Fibroblast of upper back skin (primary cell): ENCODE measurements at regions not wholly inside any gene's neighbourhood (a gene's known extent, or its start where the extent isn't known, plus 50 kb on each side); places are given as distances from the start of the nearest gene placed in this dataset.
"Not testable (repeated sequence)": the region's sequence is repeated elsewhere in the genome, so short reads cannot be mapped to it uniquely, and the experiment has no call there.

Experiments used
- DNase-seq: peaks from one replicate; pipeline ENCODE4 v3.0.0-alpha.2; 2013

- DNase-seq, result no peak
Observed at GRCh38 chr12:86647800-86648199, 391.6 kb upstream of the MGAT4C start.

GRCh38 chr12:86634456-86635410, 378.5 kb upstream of the MGAT4C start:
- no peak for DNase-seq

- no peak for DNase-seq
Observed at GRCh38 chr12:86627001-86627400, 370.8 kb upstream of the MGAT4C start.

- no peak for DNase-seq
Observed at GRCh38 chr12:86623267-86623666, 367.1 kb upstream of the MGAT4C start.

- DNase-seq, result no peak
Observed at GRCh38 chr12:86621957-86622356, 365.8 kb upstream of the MGAT4C start.

- DNase-seq, result peak; percentile 28
Observed at GRCh38 chr12:86613311-86613710, 357.1 kb upstream of the MGAT4C start.

- DNase-seq, result no peak
Observed at GRCh38 chr12:86608638-86609037, 352.4 kb upstream of the MGAT4C start.

- DNase-seq, result no peak
Observed at GRCh38 chr12:86601550-86602308, 345.5 kb upstream of the MGAT4C start.

GRCh38 chr12:86600664-86601231, 344.6 kb upstream of the MGAT4C start:
- DNase-seq, result no peak

GRCh38 chr12:86597431-86597830, 341.2 kb upstream of the MGAT4C start:
- DNase-seq, result no peak

- no peak for DNase-seq
Observed at GRCh38 chr12:86590296-86590695, 334.1 kb upstream of the MGAT4C start.

- no peak for DNase-seq
Observed at GRCh38 chr12:86574143-86574542, 318.0 kb upstream of the MGAT4C start.

- DNase-seq, result no peak
Observed at GRCh38 chr12:86572455-86572854, 316.3 kb upstream of the MGAT4C start.

- DNase-seq, result no peak
Observed at GRCh38 chr12:86565038-86565437, 308.8 kb upstream of the MGAT4C start.

GRCh38 chr12:86555491-86555890, 299.3 kb upstream of the MGAT4C start:
- DNase-seq, result not testable (repeated sequence)

GRCh38 chr12:86551146-86551571, 295.0 kb upstream of the MGAT4C start:
- no peak for DNase-seq

- DNase-seq, result no peak
Observed at GRCh38 chr12:86550218-86551145, 294.3 kb upstream of the MGAT4C start.

- no peak for DNase-seq
Observed at GRCh38 chr12:86543716-86544115, 287.5 kb upstream of the MGAT4C start.

GRCh38 chr12:86530996-86531655, 274.9 kb upstream of the MGAT4C start:
- no peak for DNase-seq

- DNase-seq, result no peak
Observed at GRCh38 chr12:86526060-86526595, 269.9 kb upstream of the MGAT4C start.

GRCh38 chr12:86523844-86524243, 267.7 kb upstream of the MGAT4C start:
- DNase-seq, result no peak

GRCh38 chr12:86521870-86522269, 265.7 kb upstream of the MGAT4C start:
- DNase-seq, result no peak
